Thyroid gland (tissue), 4 donors: ENCODE measurements at regions not wholly inside any gene's neighbourhood (a gene's known extent, or its start where the extent isn't known, plus 50 kb on each side); places are given as distances from the start of the nearest gene placed in this dataset.

ENCODE experiments used
- CTCF ChIP-seq, 6 experiments: fragments of 200-600 bp in 3 of 6; fragments of 450-650 bp in 3 of 6; sonication (generic) in 3 of 6; IDR thresholded peaks; one replicate each; pipeline ENCODE4 v1.5.1; 2016 to 2019; ENCODE audit warnings: antibody characterized with exemption in 6 of 6, mild to moderate bottlenecking in 2 of 6, inconsistent platforms in 1 of 6, moderate library complexity in 1 of 6
- POLR2A ChIP-seq, 2 donors: fragments of 450-650 bp; IDR thresholded peaks; one replicate each; pipeline ENCODE4 v1.6.1; 2017; ENCODE audit warnings: antibody characterized with exemption in 2 of 2, mild to moderate bottlenecking in 2 of 2, moderate library complexity in 1 of 2

- TF ChIP-seq POLR2A (IDR thresholded peaks at IDR 0.05) (no peak), CTCF (IDR thresholded peaks at IDR 0.05) (no peak)
Measured at GRCh38 chr2:22175003-22175402, 1051.2 kb downstream of the TDRD15 start.
